Heart right ventricle (tissue), 16 donors: ENCODE measurements at regions not wholly inside any gene's neighbourhood (a gene's known extent, or its start where the extent isn't known, plus 50 kb on each side); places are given as distances from the start of the nearest gene placed in this dataset.

Experiments
- ATAC-seq, 8 donors: fragments of 200-7000 bp; cut with Tn5 transposase; one replicate each; pipeline ENCODE4 v1.9.1; 2020; ENCODE audit warnings: mild to moderate bottlenecking in 8 of 8, moderate library complexity in 8 of 8, moderate number of reproducible peaks in 1 of 8
- DNase-seq, 2 donors: peaks; one replicate each; pipeline ENCODE4 v3.0.0-alpha.2; 2020
- H3K27ac ChIP-seq, 10 donors: fragments of 200-600 bp; sonication (generic) in 2 of 10; one replicate each; pipeline versions ENCODE4 v1.5.0 to v1.8.0; 2020 to 2022; ENCODE audit warnings: mild to moderate bottlenecking in 3 of 10
- H3K27me3 ChIP-seq, 7 donors: fragments of 200-600 bp; one replicate each; pipeline ENCODE4 v1.8.0; 2021 to 2022; ENCODE audit warnings: mild to moderate bottlenecking in 2 of 7
- H3K36me3 ChIP-seq, 9 donors: fragments of 200-600 bp; sonication (generic) in 1 of 9; one replicate each; pipeline versions ENCODE4 v1.5.0 to v1.8.0; 2020 to 2022; ENCODE audit warnings: mild to moderate bottlenecking in 2 of 9
- H3K4me1 ChIP-seq, 9 donors: fragments of 200-600 bp; sonication (generic) in 1 of 9; one replicate each; pipeline versions ENCODE4 v1.5.0 to v1.8.0; 2020 to 2022; ENCODE audit warnings: mild to moderate bottlenecking in 4 of 9
- H3K4me3 ChIP-seq, 10 donors: fragments of 200-600 bp; sonication (generic) in 2 of 10; one replicate each; pipeline versions ENCODE4 v1.5.0 to v1.8.0; 2020 to 2022; ENCODE audit warnings: mild to moderate bottlenecking in 7 of 10, moderate library complexity in 2 of 10
- H3K9me3 ChIP-seq, 11 donors: fragments of 200-600 bp in 10 of 11; sonication (generic) in 2 of 11; one replicate each; pipeline versions ENCODE4 v1.5.0 to v1.8.0; 2013 to 2022; ENCODE audit warnings: mild to moderate bottlenecking in 2 of 11, control low read depth in 1 of 11, moderate library complexity in 1 of 11
- WGBS, 2 donors: extraction: QIAGEN DNeasy Blood & Tissue Kit; methylation state at CpG; one replicate each; pipeline ENCODE4 v1.1.7; 2013; ENCODE audit warnings: inconsistent platforms in 1 of 2; 5-methylcytosine and 5-hydroxymethylcytosine counted together
- intact Hi-C, 10 donors: fragments of 100-400 bp; cut with DNase I; formaldehyde crosslinking; loops; one replicate each; pipeline versions ENCODE4 v1.11.1 to v1.14.2; 2022
- TF ChIP-seq, protein P1 (sequence below), 9 donors: fragments of 200-600 bp; sonication (generic) in 2 of 9; IDR thresholded peaks; one replicate each; pipeline versions ENCODE4 v1.5.0 to v1.8.0; 2021 to 2022; ENCODE audit warnings: antibody characterized with exemption in 9 of 9, mild to moderate bottlenecking in 5 of 9, moderate library complexity in 1 of 9
- donor health status: Arrhythmogenic right ventricular cardiomyopathy.
- donor health status: ischemic (EF 13 %, LVEDD 7.1; RV severe dilation, severe dysfunction).
- donor health status: healthy with polysubstance abuse.
- donor health status: DM: no; HTN: yes; CAD: no.
- donor health status: DM: no; HTN: no; CAD: no.
- donor health status: ischemic (EF 25% LVEDD 6.9; RV normal size, moderate dysfunction).
- donor health status: ischemic (EF 25% LVEDD 5.7; RV mildly dilated, moderate dysfunction).
- donor health status: healthy.
- donor health status: DM: yes; HTN: yes; CAD: no.
- donor health status: Ischemic cardiomyopathy.
- donor health status: ischemic (EF 35%, LVEDD 5.7; RV mildly dilated, moderate dysfunction).
- donor health status: nonischemic (EF 11% LVEDD 7.7; RV severe dilation, severe dysfunction).
- donor health status: DM: yes; HTN: yes; CAD: no.
- donor health status: PGD.
- donor health status: ischemic (EF 29% LVEDD 5.4; RV normal size, mild dysfunction).
- donor health status: nonischemic (EF 23%, LVEDD 6.1; RV moderate dilation, normal function).

DNA sequence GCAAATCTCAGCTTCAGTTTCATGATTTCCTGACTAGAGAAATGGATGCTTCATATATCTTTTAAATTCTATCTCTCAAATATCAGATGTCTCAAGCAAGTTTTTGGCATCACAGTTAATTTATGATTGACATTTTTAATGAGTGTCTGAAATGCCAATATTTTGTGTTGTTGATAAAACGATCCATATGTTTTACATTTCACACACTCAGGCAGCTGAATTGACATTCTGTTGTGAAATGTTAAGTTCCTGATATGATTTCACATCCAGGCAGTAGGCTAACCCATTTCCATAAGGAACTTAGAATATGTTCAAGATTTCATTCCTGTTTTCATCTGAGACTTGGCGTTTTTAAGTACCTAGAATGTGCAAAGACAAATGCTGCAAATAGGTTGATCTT lies 650.6 kb downstream of the PCDH18 start:
- TF ChIP-seq, protein P1, sequence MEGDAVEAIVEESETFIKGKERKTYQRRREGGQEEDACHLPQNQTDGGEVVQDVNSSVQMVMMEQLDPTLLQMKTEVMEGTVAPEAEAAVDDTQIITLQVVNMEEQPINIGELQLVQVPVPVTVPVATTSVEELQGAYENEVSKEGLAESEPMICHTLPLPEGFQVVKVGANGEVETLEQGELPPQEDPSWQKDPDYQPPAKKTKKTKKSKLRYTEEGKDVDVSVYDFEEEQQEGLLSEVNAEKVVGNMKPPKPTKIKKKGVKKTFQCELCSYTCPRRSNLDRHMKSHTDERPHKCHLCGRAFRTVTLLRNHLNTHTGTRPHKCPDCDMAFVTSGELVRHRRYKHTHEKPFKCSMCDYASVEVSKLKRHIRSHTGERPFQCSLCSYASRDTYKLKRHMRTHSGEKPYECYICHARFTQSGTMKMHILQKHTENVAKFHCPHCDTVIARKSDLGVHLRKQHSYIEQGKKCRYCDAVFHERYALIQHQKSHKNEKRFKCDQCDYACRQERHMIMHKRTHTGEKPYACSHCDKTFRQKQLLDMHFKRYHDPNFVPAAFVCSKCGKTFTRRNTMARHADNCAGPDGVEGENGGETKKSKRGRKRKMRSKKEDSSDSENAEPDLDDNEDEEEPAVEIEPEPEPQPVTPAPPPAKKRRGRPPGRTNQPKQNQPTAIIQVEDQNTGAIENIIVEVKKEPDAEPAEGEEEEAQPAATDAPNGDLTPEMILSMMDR (IDR thresholded peaks at IDR 0.05) = no peak
- Histone ChIP-seq H3K27me3 (no peaks in the 10 kb centered on the region), H3K27ac (no peak overlapping the region), H3K9me3 (no peaks in the 10 kb centered on the region), H3K36me3 (no peaks in the 10 kb centered on the region), H3K4me3 (no peak overlapping the region), H3K4me1 (no peaks in the 10 kb centered on the region)
- DNase-seq (no peak), ATAC-seq (no peak)
- 78 to 81% methylated on average over 2 of the region's 2 CpGs for WGBS, 2 donors
- intact Hi-C loops = no loop called here

DNA sequence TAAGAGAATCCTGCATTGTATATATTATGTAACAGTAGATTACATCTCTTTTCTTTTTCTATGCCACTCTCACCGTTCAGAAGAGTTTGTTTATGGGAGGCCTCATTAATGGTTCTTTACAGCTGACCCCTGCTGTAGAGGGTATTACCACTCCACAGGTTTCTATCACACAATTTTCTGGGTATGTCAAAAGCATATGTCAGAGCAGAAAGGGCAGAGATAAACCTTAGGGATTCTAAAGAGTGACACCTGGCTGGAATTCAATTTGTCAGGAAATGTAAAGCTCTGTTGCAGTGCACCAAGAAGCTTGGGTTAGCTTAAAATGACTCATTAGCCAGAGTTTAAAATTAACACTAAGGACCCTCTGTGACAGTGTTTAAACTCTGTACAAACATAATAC lies 658.7 kb downstream of the PCDH18 start:
- TF ChIP-seq, protein P1 (IDR thresholded peaks at IDR 0.05) = no peak
- Histone ChIP-seq H3K4me1 (no peaks in the 10 kb centered on the region), H3K27me3 (no peaks in the 10 kb centered on the region), H3K36me3 (no peaks in the 10 kb centered on the region), H3K9me3 (no peaks in the 10 kb centered on the region), H3K4me3 (no peak overlapping the region), H3K27ac (no peak overlapping the region)
- no peak for DNase-seq
- ATAC-seq = no peak
- WGBS, 2 donors = 39 to 69% methylated on average over 1 of the region's 1 CpG
- intact Hi-C loops = no loop called here

DNA sequence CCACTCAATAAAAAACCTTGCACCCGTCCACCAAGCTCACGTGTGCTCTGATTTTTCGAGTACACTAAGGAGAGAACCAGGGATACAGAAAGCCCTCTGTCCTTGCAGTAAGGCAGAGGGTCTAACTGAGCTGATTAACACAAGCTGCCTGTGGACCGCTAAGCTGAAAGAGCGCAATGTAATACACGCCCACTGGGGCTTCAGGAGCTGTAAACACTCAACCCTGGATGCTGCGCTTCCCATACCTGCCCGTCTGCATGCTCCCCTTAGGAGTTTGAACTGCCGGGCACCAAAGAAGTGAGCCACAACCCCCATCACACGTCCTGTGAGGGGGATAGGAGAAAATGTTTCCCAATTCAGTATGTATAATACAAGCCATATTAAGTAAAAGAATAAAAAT lies 664.8 kb downstream of the PCDH18 start:
- no peaks in the 10 kb centered on the region for H3K9me3 ChIP-seq
- H3K4me3 ChIP-seq = no peak overlapping the region
- DNase-seq = no peak
- WGBS, 2 donors = 81 to 87% methylated on average over 10 of the region's 10 CpGs
- H3K27me3 ChIP-seq = no peaks in the 10 kb centered on the region
- H3K36me3 ChIP-seq = no peaks in the 10 kb centered on the region
- intact Hi-C loops = loop anchor here in 1 of 10 donors (10.0 kb wide), 1 partner anchor 153 kb away; no protein-coding TSS in a partner anchor
- H3K27ac ChIP-seq = no peak overlapping the region
- no peak for ATAC-seq
- TF ChIP-seq, protein P1 (IDR thresholded peaks at IDR 0.05) = no peak
- H3K4me1 ChIP-seq = peaks cover 0 to 9% (median 0%) of the 10 kb centered on the region in 9 donors

DNA sequence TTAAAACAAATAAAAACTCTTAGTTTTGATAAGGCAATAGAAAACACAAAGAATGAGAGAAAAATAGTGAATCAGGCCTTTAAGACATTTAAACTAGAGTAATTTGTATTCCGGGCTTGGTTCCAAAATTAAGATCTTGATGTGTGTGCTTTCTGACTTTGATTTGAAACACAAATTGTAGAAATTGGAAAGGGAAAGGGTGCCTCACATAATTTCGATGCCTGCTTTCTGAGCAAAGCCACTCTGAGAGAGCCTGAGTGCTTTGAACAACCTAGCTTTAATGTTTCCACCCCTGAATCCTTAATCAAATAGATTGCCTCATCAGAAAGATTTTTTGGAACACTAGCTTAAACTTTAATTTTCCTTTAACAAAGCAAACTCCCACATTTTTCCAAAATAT lies 666.8 kb downstream of the PCDH18 start:
- Histone ChIP-seq H3K27ac (no peak overlapping the region), H3K9me3 (no peaks in the 10 kb centered on the region), H3K27me3 (no peaks in the 10 kb centered on the region), H3K4me3 (no peak overlapping the region), H3K36me3 (no peaks in the 10 kb centered on the region), H3K4me1 (peaks cover 0 to 9% (median 0%) of the 10 kb centered on the region in 9 donors)
- 60 to 67% methylated on average over 2 of the region's 2 CpGs for WGBS, 2 donors
- ATAC-seq (no peak), DNase-seq (no peak)
- TF ChIP-seq, protein P1 (IDR thresholded peaks at IDR 0.05) = no peak
- intact Hi-C loops = loop anchor here in 1 of 10 donors (10.0 kb wide), 1 partner anchor 151 kb away; no protein-coding TSS in a partner anchor
